Heart right ventricle (tissue), 16 donors: ENCODE measurements at regions not wholly inside any gene's neighbourhood (a gene's known extent, or its start where the extent isn't known, plus 50 kb on each side); places are given as distances from the start of the nearest gene placed in this dataset.

Source experiments
- ATAC-seq, 8 donors: fragments of 200-7000 bp; cut with Tn5 transposase; one replicate each; pipeline ENCODE4 v1.9.1; 2020; ENCODE audit warnings: mild to moderate bottlenecking in 8 of 8, moderate library complexity in 8 of 8, moderate number of reproducible peaks in 1 of 8
- DNase-seq, 2 donors: peaks; one replicate each; pipeline ENCODE4 v3.0.0-alpha.2; 2020
- H3K27ac ChIP-seq, 10 donors: fragments of 200-600 bp; sonication (generic) in 2 of 10; one replicate each; pipeline versions ENCODE4 v1.5.0 to v1.8.0; 2020 to 2022; ENCODE audit warnings: mild to moderate bottlenecking in 3 of 10
- H3K27me3 ChIP-seq, 7 donors: fragments of 200-600 bp; one replicate each; pipeline ENCODE4 v1.8.0; 2021 to 2022; ENCODE audit warnings: mild to moderate bottlenecking in 2 of 7
- H3K36me3 ChIP-seq, 9 donors: fragments of 200-600 bp; sonication (generic) in 1 of 9; one replicate each; pipeline versions ENCODE4 v1.5.0 to v1.8.0; 2020 to 2022; ENCODE audit warnings: mild to moderate bottlenecking in 2 of 9
- H3K4me1 ChIP-seq, 9 donors: fragments of 200-600 bp; sonication (generic) in 1 of 9; one replicate each; pipeline versions ENCODE4 v1.5.0 to v1.8.0; 2020 to 2022; ENCODE audit warnings: mild to moderate bottlenecking in 4 of 9
- H3K4me3 ChIP-seq, 10 donors: fragments of 200-600 bp; sonication (generic) in 2 of 10; one replicate each; pipeline versions ENCODE4 v1.5.0 to v1.8.0; 2020 to 2022; ENCODE audit warnings: mild to moderate bottlenecking in 7 of 10, moderate library complexity in 2 of 10
- H3K9me3 ChIP-seq, 11 donors: fragments of 200-600 bp in 10 of 11; sonication (generic) in 2 of 11; one replicate each; pipeline versions ENCODE4 v1.5.0 to v1.8.0; 2013 to 2022; ENCODE audit warnings: mild to moderate bottlenecking in 2 of 11, control low read depth in 1 of 11, moderate library complexity in 1 of 11
- WGBS, 2 donors: extraction: QIAGEN DNeasy Blood & Tissue Kit; methylation state at CpG; one replicate each; pipeline ENCODE4 v1.1.7; 2013; ENCODE audit warnings: inconsistent platforms in 1 of 2; 5-methylcytosine and 5-hydroxymethylcytosine counted together
- intact Hi-C, 10 donors: fragments of 100-400 bp; cut with DNase I; formaldehyde crosslinking; loops; one replicate each; pipeline versions ENCODE4 v1.11.1 to v1.14.2; 2022
- TF ChIP-seq, protein P1 (sequence below), 9 donors: fragments of 200-600 bp; sonication (generic) in 2 of 9; IDR thresholded peaks; one replicate each; pipeline versions ENCODE4 v1.5.0 to v1.8.0; 2021 to 2022; ENCODE audit warnings: antibody characterized with exemption in 9 of 9, mild to moderate bottlenecking in 5 of 9, moderate library complexity in 1 of 9
- donor health status: Arrhythmogenic right ventricular cardiomyopathy.
- donor health status: ischemic (EF 13 %, LVEDD 7.1; RV severe dilation, severe dysfunction).
- donor health status: healthy with polysubstance abuse.
- donor health status: DM: no; HTN: yes; CAD: no.
- donor health status: DM: no; HTN: no; CAD: no.
- donor health status: ischemic (EF 25% LVEDD 6.9; RV normal size, moderate dysfunction).
- donor health status: ischemic (EF 25% LVEDD 5.7; RV mildly dilated, moderate dysfunction).
- donor health status: healthy.
- donor health status: DM: yes; HTN: yes; CAD: no.
- donor health status: Ischemic cardiomyopathy.
- donor health status: ischemic (EF 35%, LVEDD 5.7; RV mildly dilated, moderate dysfunction).
- donor health status: nonischemic (EF 11% LVEDD 7.7; RV severe dilation, severe dysfunction).
- donor health status: DM: yes; HTN: yes; CAD: no.
- donor health status: PGD.
- donor health status: ischemic (EF 29% LVEDD 5.4; RV normal size, mild dysfunction).
- donor health status: nonischemic (EF 23%, LVEDD 6.1; RV moderate dilation, normal function).

- intact Hi-C loops = no loop called here
- DNase-seq (no peak), ATAC-seq (no peak)
- Histone ChIP-seq H3K27ac (no peak overlapping the region), H3K4me1 (peaks cover 0 to 11% (median 3%) of the 10 kb centered on the region in 9 donors), H3K4me3 (no peak overlapping the region), H3K9me3 (no peaks in the 10 kb centered on the region), H3K27me3 (peaks cover 0 to 6% (median 0%) of the 10 kb centered on the region in 7 donors), H3K36me3 (no peaks in the 10 kb centered on the region)
- TF ChIP-seq, protein P1, sequence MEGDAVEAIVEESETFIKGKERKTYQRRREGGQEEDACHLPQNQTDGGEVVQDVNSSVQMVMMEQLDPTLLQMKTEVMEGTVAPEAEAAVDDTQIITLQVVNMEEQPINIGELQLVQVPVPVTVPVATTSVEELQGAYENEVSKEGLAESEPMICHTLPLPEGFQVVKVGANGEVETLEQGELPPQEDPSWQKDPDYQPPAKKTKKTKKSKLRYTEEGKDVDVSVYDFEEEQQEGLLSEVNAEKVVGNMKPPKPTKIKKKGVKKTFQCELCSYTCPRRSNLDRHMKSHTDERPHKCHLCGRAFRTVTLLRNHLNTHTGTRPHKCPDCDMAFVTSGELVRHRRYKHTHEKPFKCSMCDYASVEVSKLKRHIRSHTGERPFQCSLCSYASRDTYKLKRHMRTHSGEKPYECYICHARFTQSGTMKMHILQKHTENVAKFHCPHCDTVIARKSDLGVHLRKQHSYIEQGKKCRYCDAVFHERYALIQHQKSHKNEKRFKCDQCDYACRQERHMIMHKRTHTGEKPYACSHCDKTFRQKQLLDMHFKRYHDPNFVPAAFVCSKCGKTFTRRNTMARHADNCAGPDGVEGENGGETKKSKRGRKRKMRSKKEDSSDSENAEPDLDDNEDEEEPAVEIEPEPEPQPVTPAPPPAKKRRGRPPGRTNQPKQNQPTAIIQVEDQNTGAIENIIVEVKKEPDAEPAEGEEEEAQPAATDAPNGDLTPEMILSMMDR (IDR thresholded peaks at IDR 0.05) = no peak
- 72 to 79% methylated on average over 8 of the region's 8 CpGs for WGBS, 2 donors
These were observed 141.5 kb downstream of the VEGFA start for GRCh38 chr6:43911354-43912115.

DNA sequence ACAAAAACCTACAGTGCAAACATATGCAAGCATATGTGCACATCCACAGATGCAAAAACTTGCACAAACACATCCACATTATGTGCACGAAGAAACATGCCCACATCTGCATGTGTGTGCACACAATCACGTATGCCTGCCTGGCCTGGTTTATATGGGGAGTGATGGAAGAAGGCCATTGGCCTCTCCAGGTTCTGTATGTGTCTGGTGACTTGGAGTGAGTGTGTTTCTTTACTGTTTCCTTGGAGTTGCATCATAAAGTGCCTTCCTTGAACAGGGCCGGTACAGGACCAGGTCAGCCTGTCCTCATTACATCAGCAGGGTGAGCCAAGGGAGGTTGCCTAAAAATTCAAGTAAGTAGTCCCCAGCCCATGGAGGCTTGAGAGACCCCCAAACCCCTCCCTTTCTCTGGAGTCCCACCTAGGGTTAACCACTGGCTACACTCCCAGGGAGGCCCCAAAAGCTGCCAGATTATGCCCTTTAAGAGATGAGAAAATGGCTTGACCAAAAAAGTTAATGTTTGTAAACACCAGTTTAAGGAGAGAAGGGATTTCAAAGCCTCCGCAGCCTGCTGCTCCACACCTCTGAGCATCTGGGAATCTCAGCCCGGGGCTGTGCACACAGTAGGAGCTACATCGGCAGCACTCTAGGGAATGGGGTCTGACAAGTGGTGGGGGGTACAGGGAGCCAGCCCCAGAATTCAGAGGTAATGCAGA, 140.8 kb downstream of the VEGFA start:
- no peak overlapping the region for H3K4me3 ChIP-seq
- peaks cover 0 to 11% (median 3%) of the 10 kb centered on the region in 9 donors for H3K4me1 ChIP-seq
- ATAC-seq (no peak), DNase-seq (no peak)
- H3K27me3 ChIP-seq = peaks cover 0 to 6% (median 0%) of the 10 kb centered on the region in 7 donors
- no peak overlapping the region for H3K27ac ChIP-seq
- intact Hi-C loops = no loop called here
- no peaks in the 10 kb centered on the region for H3K36me3 ChIP-seq
- TF ChIP-seq, protein P1 (IDR thresholded peaks at IDR 0.05) = no peak
- 71 to 74% methylated on average over 6 of the region's 6 CpGs for WGBS, 2 donors
- no peaks in the 10 kb centered on the region for H3K9me3 ChIP-seq

- peak overlapping the region in 2 of 10 donors; percentile 22 to 55 for H3K27ac ChIP-seq
- no peak for DNase-seq
- TF ChIP-seq, protein P1 (IDR thresholded peaks at IDR 0.05) = no peak
- peaks cover 0 to 11% (median 0%) of the 10 kb centered on the region in 9 donors for H3K4me1 ChIP-seq
- no peak for ATAC-seq
- no peaks in the 10 kb centered on the region for H3K36me3 ChIP-seq
- peaks cover 0 to 6% (median 0%) of the 10 kb centered on the region in 7 donors for H3K27me3 ChIP-seq
- intact Hi-C loops = no loop called here
- 94 to 98% methylated on average over 1 of the region's 1 CpG for WGBS, 2 donors
- no peak overlapping the region for H3K4me3 ChIP-seq
- H3K9me3 ChIP-seq = no peaks in the 10 kb centered on the region
These were observed 140.2 kb downstream of the VEGFA start for GRCh38 chr6:43910149-43910637.

DNA sequence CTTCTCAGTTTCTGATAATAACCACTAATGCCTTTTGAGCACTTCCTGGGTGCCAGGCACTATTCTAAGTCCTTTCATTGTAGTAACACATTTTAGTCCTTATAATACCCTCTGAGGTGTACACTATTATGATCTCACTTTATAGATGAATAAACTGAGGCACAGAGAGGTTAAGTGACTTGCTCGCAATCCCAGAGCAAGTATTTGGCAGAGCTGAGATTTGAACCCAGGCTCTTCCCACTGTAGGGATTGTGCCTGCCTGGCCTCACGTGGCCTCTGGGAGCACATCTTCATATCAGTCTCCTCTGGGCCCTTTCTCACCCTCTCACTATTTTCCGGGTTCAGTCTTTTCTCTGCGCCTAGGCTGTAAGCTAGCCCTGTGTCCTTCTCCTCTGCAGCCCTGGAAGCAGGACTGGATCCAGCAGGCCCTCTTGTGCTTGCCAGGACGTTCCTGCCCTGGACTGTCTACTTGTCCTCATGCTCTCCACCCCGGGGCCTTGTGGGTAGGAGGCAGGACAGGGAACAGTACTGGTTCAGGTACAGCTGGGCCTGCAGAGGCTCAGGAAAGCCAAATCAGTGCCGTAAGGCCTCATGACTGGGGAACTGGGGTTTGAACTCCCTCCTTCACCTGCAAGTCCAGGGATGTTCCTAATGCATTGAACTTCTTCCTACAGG, 139.6 kb downstream of the VEGFA start:
- intact Hi-C loops = no loop called here
- no peak overlapping the region for H3K4me3 ChIP-seq
- DNase-seq (peak; percentile 30 to 51), ATAC-seq (peak; percentile 60 to 90 (median 72))
- TF ChIP-seq, protein P1 (IDR thresholded peaks at IDR 0.05) = no peak
- H3K4me1 ChIP-seq = peaks cover 0 to 11% (median 0%) of the 10 kb centered on the region in 9 donors
- peaks cover 0 to 6% (median 0%) of the 10 kb centered on the region in 7 donors for H3K27me3 ChIP-seq
- WGBS, 2 donors = 60 to 69% methylated on average over 7 of the region's 7 CpGs
- no peaks in the 10 kb centered on the region for H3K36me3 ChIP-seq
- H3K27ac ChIP-seq = peak overlapping the region in 5 of 10 donors; percentile 22 to 57 (median 54)
- no peaks in the 10 kb centered on the region for H3K9me3 ChIP-seq
